Pancreas (tissue), 10 donors: ENCODE measurements at regions not wholly inside any gene's neighbourhood (a gene's known extent, or its start where the extent isn't known, plus 50 kb on each side); places are given as distances from the start of the nearest gene placed in this dataset.

Source experiments
- ATAC-seq, 4 donors: fragments of 200-7000 bp; cut with Tn5 transposase; one replicate each; pipeline versions ENCODE4 v1.8.0 to v1.9.1; 2020; ENCODE audit warnings: mild to moderate bottlenecking in 4 of 4, moderate library complexity in 4 of 4
- DNase-seq, 6 donors: peaks; one replicate each; pipeline ENCODE4 v3.0.0-alpha.2; 2020
- FAIRE-seq: peaks from 2 replicates; lab custom pipeline; 2012; peaks lifted over from hg19 to GRCh38; lab: Jason Lieb, UNC
- H3K27ac ChIP-seq, 4 donors: fragments of 200-600 bp; sonication (generic); 1 replicate in 3 of 4; 2 replicates in 1 of 4; pipeline versions ENCODE4 v1.5.0 to v1.8.0; 2020
- H3K27me3 ChIP-seq, 4 donors: fragments of 200-600 bp; one replicate each; pipeline ENCODE4 v1.8.0; 2021
- H3K36me3 ChIP-seq, 3 donors: fragments of 200-600 bp; sonication (generic) in 1 of 3; one replicate each; pipeline versions ENCODE4 v1.5.0 to v1.8.0; 2020 to 2021
- H3K4me1 ChIP-seq, 3 donors: fragments of 200-600 bp; one replicate each; pipeline ENCODE4 v1.8.0; 2021
- H3K4me3 ChIP-seq, 4 donors: fragments of 200-600 bp; sonication (generic) in 2 of 4; one replicate each; pipeline versions ENCODE4 v1.5.0 to v1.8.0; 2020 to 2021
- H3K9me3 ChIP-seq, 4 donors: fragments of 200-600 bp; one replicate each; pipeline ENCODE4 v1.8.0; 2021
- WGBS, 2 donors: extraction: QIAGEN DNeasy Blood & Tissue Kit; methylation state at CpG; one replicate each; pipeline ENCODE4 v1.1.7; 2013; 5-methylcytosine and 5-hydroxymethylcytosine counted together
- intact Hi-C, 3 donors: fragments of 100-400 bp; cut with DNase I; formaldehyde crosslinking; loops; one replicate each; pipeline versions ENCODE4 v1.11.1 to v1.14.2; 2022
- TF ChIP-seq, protein P1 (sequence below), 4 donors: fragments of 200-600 bp; sonication (generic) in 3 of 4; IDR thresholded peaks; one replicate each; pipeline versions ENCODE4 v1.5.0 to v1.8.0; 2021; ENCODE audit warnings: antibody characterized with exemption in 4 of 4
- donor health status: healthy with polysubstance abuse.
- donor health status: DM: no; HTN: no; CAD: no; lungs with moderate emphysema.
- donor health status: DM: no; HTN: no; CAD: no.
- donor health status: control.
- donor health status: control.
- donor health status: Bipolar disorder and iron deficiency.
- donor health status: DM: yes; HTN: yes; CAD: no.
- donor health status: DM: no; HTN: no; CAD: no.
- donor health status: DM: no; HTN: no; CAD: no.
- donor health status: DM: yes; HTN: yes; CAD: no.

DNA sequence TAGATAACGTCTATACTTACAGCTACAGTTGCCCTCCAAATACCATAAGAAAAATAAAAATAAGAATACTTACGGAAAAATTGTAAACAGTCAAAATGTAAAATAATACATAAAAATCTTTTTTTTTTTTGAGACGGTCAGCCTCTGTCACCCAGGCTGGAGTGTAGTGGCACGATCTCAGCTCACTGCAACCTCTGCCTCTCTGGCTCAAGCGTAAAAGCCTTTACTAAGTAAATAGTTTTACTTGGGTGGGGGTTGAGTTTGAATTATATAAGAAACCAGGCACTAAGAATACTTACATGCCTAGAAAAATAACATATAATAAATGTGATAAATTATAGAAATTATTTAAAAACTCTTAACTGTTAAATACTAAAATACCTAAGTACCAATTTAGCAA, 1413.0 kb upstream of the PRR20A start:
- ATAC-seq: no peak
- TF ChIP-seq, protein P1, sequence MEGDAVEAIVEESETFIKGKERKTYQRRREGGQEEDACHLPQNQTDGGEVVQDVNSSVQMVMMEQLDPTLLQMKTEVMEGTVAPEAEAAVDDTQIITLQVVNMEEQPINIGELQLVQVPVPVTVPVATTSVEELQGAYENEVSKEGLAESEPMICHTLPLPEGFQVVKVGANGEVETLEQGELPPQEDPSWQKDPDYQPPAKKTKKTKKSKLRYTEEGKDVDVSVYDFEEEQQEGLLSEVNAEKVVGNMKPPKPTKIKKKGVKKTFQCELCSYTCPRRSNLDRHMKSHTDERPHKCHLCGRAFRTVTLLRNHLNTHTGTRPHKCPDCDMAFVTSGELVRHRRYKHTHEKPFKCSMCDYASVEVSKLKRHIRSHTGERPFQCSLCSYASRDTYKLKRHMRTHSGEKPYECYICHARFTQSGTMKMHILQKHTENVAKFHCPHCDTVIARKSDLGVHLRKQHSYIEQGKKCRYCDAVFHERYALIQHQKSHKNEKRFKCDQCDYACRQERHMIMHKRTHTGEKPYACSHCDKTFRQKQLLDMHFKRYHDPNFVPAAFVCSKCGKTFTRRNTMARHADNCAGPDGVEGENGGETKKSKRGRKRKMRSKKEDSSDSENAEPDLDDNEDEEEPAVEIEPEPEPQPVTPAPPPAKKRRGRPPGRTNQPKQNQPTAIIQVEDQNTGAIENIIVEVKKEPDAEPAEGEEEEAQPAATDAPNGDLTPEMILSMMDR (IDR thresholded peaks at IDR 0.05): no peak
- WGBS, 2 donors: 56 to 71% methylated on average over 5 of the region's 5 CpGs
- Histone ChIP-seq H3K36me3 (no peaks in the 10 kb centered on the region), H3K27me3 (no peaks in the 10 kb centered on the region), H3K4me3 (no peak overlapping the region), H3K27ac (no peak overlapping the region), H3K9me3 (no peaks in the 10 kb centered on the region), H3K4me1 (no peaks in the 10 kb centered on the region)
- no peak for FAIRE-seq
- no peak for DNase-seq
- intact Hi-C loops: no loop called here

DNA sequence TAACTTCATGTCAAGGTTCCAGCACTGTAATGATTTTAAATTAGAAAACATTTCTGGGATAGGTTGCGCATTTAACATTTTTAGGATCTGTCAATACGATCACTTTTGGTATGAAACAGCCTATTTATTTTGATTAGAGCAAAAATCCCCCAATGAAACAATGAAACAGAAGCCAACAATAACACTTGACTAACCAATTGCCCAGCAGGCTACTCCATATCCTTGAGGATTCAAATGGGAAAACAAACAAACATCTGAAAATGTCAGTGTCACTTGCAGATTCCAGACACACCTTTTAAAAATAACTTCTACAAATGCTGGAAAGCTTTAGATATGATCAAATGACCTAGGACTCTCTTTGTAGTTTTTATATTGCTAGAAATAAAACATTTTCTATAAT, 1412.5 kb upstream of the PRR20A start:
- no peak overlapping the region for H3K27ac ChIP-seq
- 78 to 81% methylated on average over 2 of the region's 2 CpGs for WGBS, 2 donors
- ATAC-seq (no peak), FAIRE-seq (no peak), DNase-seq (no peak)
- no peaks in the 10 kb centered on the region for H3K9me3 ChIP-seq
- no peaks in the 10 kb centered on the region for H3K4me1 ChIP-seq
- no peaks in the 10 kb centered on the region for H3K36me3 ChIP-seq
- TF ChIP-seq, protein P1 (IDR thresholded peaks at IDR 0.05): no peak
- H3K27me3 ChIP-seq: no peaks in the 10 kb centered on the region
- no peak overlapping the region for H3K4me3 ChIP-seq
- intact Hi-C loops: no loop called here

DNA sequence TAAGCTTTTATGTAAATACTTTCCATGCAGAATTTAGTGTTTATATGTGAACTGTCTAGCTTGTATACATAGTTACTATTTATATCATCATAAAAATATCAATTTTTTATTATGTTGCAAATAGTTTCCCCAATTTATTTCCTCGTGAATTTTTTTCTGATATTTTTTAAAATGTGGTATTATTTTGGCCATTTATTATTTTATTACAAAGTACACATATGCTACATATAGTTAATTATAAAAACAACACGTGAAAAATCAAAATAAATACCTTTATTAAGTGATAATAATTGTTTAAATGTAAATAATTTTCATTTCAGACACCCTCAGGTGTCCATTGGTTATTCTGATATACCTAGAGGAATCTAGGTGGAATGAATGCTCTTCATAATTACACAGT, 1394.9 kb upstream of the PRR20A start:
- H3K4me3 ChIP-seq: no peak overlapping the region
- no peaks in the 10 kb centered on the region for H3K36me3 ChIP-seq
- 32 to 49% methylated on average over 2 of the region's 2 CpGs for WGBS, 2 donors
- DNase-seq (no peak), ATAC-seq (no peak), FAIRE-seq (no peak)
- H3K27me3 ChIP-seq: no peaks in the 10 kb centered on the region
- no peak overlapping the region for H3K27ac ChIP-seq
- TF ChIP-seq, protein P1 (IDR thresholded peaks at IDR 0.05): no peak
- intact Hi-C loops: no loop called here
- H3K4me1 ChIP-seq: no peaks in the 10 kb centered on the region
- no peaks in the 10 kb centered on the region for H3K9me3 ChIP-seq

DNA sequence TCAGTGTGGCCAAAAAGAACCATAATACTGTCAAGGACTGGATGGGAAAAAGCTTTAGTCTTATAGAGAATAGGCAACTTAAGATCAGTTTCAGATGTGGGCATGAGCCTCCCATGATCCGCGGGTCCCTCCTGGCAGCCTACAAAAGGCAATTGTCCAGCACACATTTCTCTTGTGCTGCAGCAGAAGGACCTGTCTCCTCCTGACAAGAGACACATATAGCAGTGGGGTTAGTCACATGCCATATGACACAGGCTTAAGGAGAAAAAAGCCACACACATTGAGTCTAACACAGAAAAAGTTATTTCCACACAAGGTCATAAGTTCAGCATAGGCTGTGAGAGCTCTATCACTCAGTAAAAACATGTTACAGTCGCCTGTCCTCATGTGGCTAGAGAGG, 1378.7 kb upstream of the PRR20A start:
- H3K27ac ChIP-seq: no peak overlapping the region
- H3K4me1 ChIP-seq: no peaks in the 10 kb centered on the region
- ATAC-seq (no peak), FAIRE-seq (no peak), DNase-seq (no peak)
- TF ChIP-seq, protein P1 (IDR thresholded peaks at IDR 0.05): no peak
- no peaks in the 10 kb centered on the region for H3K9me3 ChIP-seq
- no peaks in the 10 kb centered on the region for H3K36me3 ChIP-seq
- WGBS, 2 donors: 58 to 69% methylated on average over 3 of the region's 3 CpGs
- intact Hi-C loops: no loop called here
- no peaks in the 10 kb centered on the region for H3K27me3 ChIP-seq
- H3K4me3 ChIP-seq: no peak overlapping the region

DNA sequence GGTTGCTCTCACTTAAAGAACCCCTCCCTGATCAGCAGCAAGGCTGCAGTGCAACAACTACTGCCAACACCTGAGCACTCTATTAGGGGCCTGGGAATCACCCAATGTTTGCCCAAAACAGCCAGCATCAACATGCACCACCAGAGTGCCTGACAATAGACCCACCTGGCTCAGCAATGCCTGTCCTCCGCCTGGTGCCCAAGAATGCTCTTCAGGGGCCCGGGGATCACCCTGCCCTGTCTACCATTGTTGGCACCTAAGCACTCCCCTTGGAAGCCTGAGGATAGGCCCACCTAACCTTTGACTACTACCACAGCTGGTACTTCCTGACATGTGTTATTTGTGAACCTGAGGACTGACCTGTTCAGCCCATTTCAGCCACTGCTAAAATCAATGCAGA, 1363.1 kb upstream of the PRR20A start:
- no peak for DNase-seq
- ATAC-seq: no peak
- no peaks in the 10 kb centered on the region for H3K4me1 ChIP-seq
- WGBS, 2 donors: 69 to 86% methylated on average over 2 of the region's 2 CpGs
- TF ChIP-seq, protein P1 (IDR thresholded peaks at IDR 0.05): no peak
- H3K9me3 ChIP-seq: no peaks in the 10 kb centered on the region
- no peak overlapping the region for H3K27ac ChIP-seq
- no peaks in the 10 kb centered on the region for H3K36me3 ChIP-seq
- H3K27me3 ChIP-seq: no peaks in the 10 kb centered on the region
- FAIRE-seq: no peak
- H3K4me3 ChIP-seq: no peak overlapping the region
- intact Hi-C loops: no loop called here
